CD4-positive, alpha-beta T cell treated with Interleukin-6 at 100 ng/mL for 8 hours (primary cell): ENCODE measurements at regions not wholly inside any gene's neighbourhood (a gene's known extent, or its start where the extent isn't known, plus 50 kb on each side); places are given as distances from the start of the nearest gene placed in this dataset.
"Not testable (repeated sequence)": the region's sequence is repeated elsewhere in the genome, so short reads cannot be mapped to it uniquely, and the experiment has no call there.

Experiments
- DNase-seq: peaks from one replicate; pipeline ENCODE4 v3.0.0-alpha.2; 2020; ENCODE audit warnings: mixed read lengths, low spot score

GRCh38 chr6:4351520-4352321 is 216.3 kb upstream of the ECI2 start:
- no peak for DNase-seq

GRCh38 chr6:4350567-4351519 is 215.5 kb upstream of the ECI2 start:
- no peak for DNase-seq

GRCh38 chr6:4349931-4350330 is 214.6 kb upstream of the ECI2 start:
- no peak for DNase-seq

- no peak for DNase-seq
Observed at GRCh38 chr6:4349323-4349722, 213.9 kb upstream of the ECI2 start.

GRCh38 chr6:4348462-4349112 is 213.2 kb upstream of the ECI2 start:
- no peak for DNase-seq

- DNase-seq, result no peak
Observed at GRCh38 chr6:4347877-4348276, 212.5 kb upstream of the ECI2 start.

GRCh38 chr6:4346659-4347333 is 211.4 kb upstream of the ECI2 start:
- no peak for DNase-seq

- no peak for DNase-seq
Observed at GRCh38 chr6:4345543-4345942, 210.2 kb upstream of the ECI2 start.

GRCh38 chr6:4344317-4344899 is 209.0 kb upstream of the ECI2 start:
- DNase-seq, result no peak

GRCh38 chr6:4342407-4343137 is 207.2 kb upstream of the ECI2 start:
- DNase-seq, result no peak

GRCh38 chr6:4341078-4341797 is 205.9 kb upstream of the ECI2 start:
- DNase-seq, result no peak

GRCh38 chr6:4340544-4340943 is 205.2 kb upstream of the ECI2 start:
- no peak for DNase-seq

GRCh38 chr6:4338884-4339283 is 203.5 kb upstream of the ECI2 start:
- DNase-seq, result no peak

- DNase-seq, result no peak
Observed at GRCh38 chr6:4336778-4337442, 201.5 kb upstream of the ECI2 start.

GRCh38 chr6:4336084-4336483 is 200.7 kb upstream of the ECI2 start:
- no peak for DNase-seq

- DNase-seq, result not testable (repeated sequence)
Observed at GRCh38 chr6:4334158-4334740, 198.9 kb upstream of the ECI2 start.

GRCh38 chr6:4327841-4328240 is 192.5 kb upstream of the ECI2 start:
- no peak for DNase-seq

- DNase-seq, result no peak
Observed at GRCh38 chr6:4324746-4325145, 189.4 kb upstream of the ECI2 start.

- DNase-seq, result no peak
Observed at GRCh38 chr6:4323322-4323721, 187.9 kb upstream of the ECI2 start.
